B cell (primary cell): ENCODE measurements at regions not wholly inside any gene's neighbourhood (a gene's known extent, or its start where the extent isn't known, plus 50 kb on each side); places are given as distances from the start of the nearest gene placed in this dataset.

Experiments used
- ATAC-seq: fragments of 200-7000 bp; cut with Tn5 transposase; one replicate; pipeline ENCODE4 v1.10.0; 2021; ENCODE audit warnings: low read depth, mild to moderate bottlenecking, moderate number of reproducible peaks, moderate library complexity
- CTCF ChIA-PET: fragments of 350-600 bp; sonication (Branson Sonifier 250); formaldehyde crosslinking; loops from one replicate; lab custom pipeline; 2021; ENCODE audit warnings: antibody characterized with exemption, inconsistent platforms; lab: Charles Lee
- POLR2A ChIA-PET: fragments of 350-600 bp; sonication (Branson Sonifier 250); formaldehyde crosslinking; loops from one replicate; lab custom pipeline; 2021; ENCODE audit warnings: antibody characterized with exemption; lab: Charles Lee
- DNase-seq: peaks from one replicate; pipeline ENCODE4 v3.0.0; 2013
- H2AFZ ChIP-seq: 2 replicates; pipeline ENCODE4 v1.6.1; 2012; ENCODE audit warnings: mild to moderate bottlenecking, low read depth, low read length; ENCODE audit not compliant: insufficient read depth, poor library complexity, severe bottlenecking
- H3K27ac ChIP-seq, 2 donors: 1 replicate in 1 of 2; 2 replicates in 1 of 2; pipeline ENCODE4 v1.5.1; 2012 to 2013; ENCODE audit warnings: low read length in 2 of 2, mild to moderate bottlenecking in 2 of 2, moderate library complexity in 1 of 2
- H3K27me3 ChIP-seq, 4 experiments: fragments of 200-600 bp in 1 of 4; sonication (generic) in 1 of 4; replicated peaks in 1 of 4; 1 replicate in 2 of 4; 2 replicates in 2 of 4; pipeline versions ENCODE4 v1.6.1 to v1.7.0; 2013 to 2016; ENCODE audit warnings: low read length in 3 of 4, mild to moderate bottlenecking in 2 of 4, mixed read lengths in 1 of 4, moderate library complexity in 1 of 4; ENCODE audit not compliant: insufficient read depth in 4 of 4, control insufficient read depth in 3 of 4; ENCODE audit errors: control extremely low read depth in 1 of 4
- H3K36me3 ChIP-seq, 2 experiments: replicated peaks in 1 of 2; 1 replicate in 1 of 2; 2 replicates in 1 of 2; pipeline versions ENCODE4 v1.6.1 to v1.7.1; 2013; ENCODE audit warnings: low read length in 1 of 2; ENCODE audit not compliant: insufficient read depth in 2 of 2, control insufficient read depth in 1 of 2; ENCODE audit errors: control extremely low read depth in 1 of 2, extremely low read depth in 1 of 2
- H3K4me1 ChIP-seq, 2 donors: fragments of 200-600 bp in 1 of 2; sonication (generic) in 1 of 2; 1 replicate in 1 of 2; 2 replicates in 1 of 2; pipeline versions ENCODE4 v1.5.1 to v1.6.1; 2013 to 2017; ENCODE audit warnings: low read length in 2 of 2; ENCODE audit not compliant: control insufficient read depth in 2 of 2, insufficient read depth in 2 of 2
- H3K4me2 ChIP-seq: replicated peaks from 2 replicates; pipeline ENCODE3; 2012; ENCODE audit warnings: mild to moderate bottlenecking, low read depth, low read length; ENCODE audit not compliant: poor library complexity, severe bottlenecking
- H3K4me3 ChIP-seq, 5 experiments: fragments of 200-600 bp in 1 of 5; sonication (generic) in 1 of 5; 1 replicate in 3 of 5; 2 replicates in 2 of 5; pipeline versions ENCODE4 v1.5.1 to v1.7.0; 2011 to 2016; ENCODE audit warnings: low read length in 4 of 5, mild to moderate bottlenecking in 4 of 5, low read depth in 2 of 5, control low read depth in 1 of 5, moderate library complexity in 1 of 5; ENCODE audit not compliant: insufficient read depth in 1 of 5; ENCODE audit errors: control extremely low read depth in 1 of 5, extremely low read depth in 1 of 5
- H3K79me2 ChIP-seq: fragments of 200-600 bp; sonication (generic); one replicate; pipeline ENCODE4 v1.6.0; 2016; ENCODE audit warnings: low read length; ENCODE audit not compliant: control insufficient read depth, insufficient read depth
- H3K9ac ChIP-seq: fragments of 200-600 bp; sonication (generic); 2 replicates; pipeline ENCODE4 v1.6.1; 2017; ENCODE audit warnings: mild to moderate bottlenecking, low read length, moderate library complexity
- H3K9me3 ChIP-seq, 3 donors: one replicate each; pipeline versions ENCODE4 v1.6.1 to v1.7.1; 2013; ENCODE audit warnings: low read length in 2 of 3; ENCODE audit not compliant: control insufficient read depth in 2 of 3, insufficient read depth in 1 of 3; ENCODE audit errors: control extremely low read depth in 1 of 3
- H4K20me1 ChIP-seq: 2 replicates; pipeline ENCODE4 v1.6.0; 2012; ENCODE audit warnings: mild to moderate bottlenecking, low read length; ENCODE audit not compliant: insufficient read depth, control insufficient read depth, poor library complexity, severe bottlenecking
- H3K27ac Mint-ChIP-seq: one replicate; pipeline ENCODE4 v1.8.0; 2021; ENCODE audit warnings: mixed read lengths
- H3K27me3 Mint-ChIP-seq: one replicate; pipeline ENCODE4 v1.8.0; 2021; ENCODE audit warnings: mixed read lengths
- H3K4me1 Mint-ChIP-seq: one replicate; pipeline ENCODE4 v1.8.0; 2021; ENCODE audit warnings: mixed read lengths
- H3K4me3 Mint-ChIP-seq: one replicate; pipeline ENCODE4 v1.8.0; 2021; ENCODE audit warnings: mixed read lengths
- H3K9me3 Mint-ChIP-seq: one replicate; pipeline ENCODE4 v1.8.0; 2022; ENCODE audit warnings: mixed read lengths; ENCODE audit not compliant: insufficient read depth
- EZH2 ChIP-seq: IDR thresholded peaks from 2 replicates; pipeline ENCODE4 v1.6.1; 2012; ENCODE audit warnings: borderline replicate concordance, low read depth, mild to moderate bottlenecking, moderate library complexity, low read length; ENCODE audit not compliant: insufficient read depth, poor library complexity, severe bottlenecking
- WGBS: methylation state at CpG from one replicate; pipeline ENCODE4 v1.1.5; 2013; ENCODE audit warnings: missing lambda C conversion rate; ENCODE audit not compliant: insufficient coverage; 5-methylcytosine and 5-hydroxymethylcytosine counted together
- intact Hi-C: fragments of 100-400 bp; cut with micrococcal nuclease; formaldehyde crosslinking; loops from one replicate; pipeline ENCODE4 v1.10.0; 2022
- TF ChIP-seq, protein P1 (sequence below): fragments of 200-600 bp; IDR thresholded peaks from one replicate; pipeline ENCODE4 v1.8.0; 2022; ENCODE audit warnings: antibody characterized with exemption, mild to moderate bottlenecking

DNA sequence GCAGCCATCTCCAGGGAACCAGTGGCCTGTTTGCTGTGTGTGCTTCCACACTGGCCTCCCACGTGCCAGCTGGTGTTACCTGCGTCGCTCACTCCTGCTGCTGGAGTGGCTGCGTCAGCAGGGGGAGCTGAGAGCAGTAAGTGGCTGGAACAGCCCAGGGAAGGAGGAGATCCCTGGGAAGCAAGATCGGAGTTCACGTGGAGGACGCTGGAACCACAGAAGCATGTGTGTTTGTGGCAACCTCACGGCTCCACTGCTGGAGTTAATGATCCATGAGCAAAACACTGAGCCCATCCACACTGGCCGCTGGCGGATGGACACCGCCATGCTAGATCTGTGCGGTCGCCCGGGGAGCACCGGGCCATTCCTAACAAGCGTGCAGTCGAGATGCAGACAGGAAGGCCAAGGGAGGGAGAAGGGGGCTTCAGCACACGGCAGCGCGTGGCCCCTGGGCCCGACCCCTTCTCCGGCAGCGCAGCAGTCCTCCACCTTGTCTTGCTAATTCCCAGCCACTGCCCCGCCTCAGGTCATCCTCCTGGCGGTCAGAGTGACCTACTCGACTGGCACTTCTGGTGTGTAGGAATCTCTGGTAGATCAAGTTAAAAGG is 68.5 kb upstream of the EEPD1 start:
- intact Hi-C loops, result no loop called here
- no peak overlapping the region for H3K4me3 ChIP-seq
- Mint-ChIP-seq H3K27me3 (peaks cover 12% of the 10 kb centered on the region), H3K27ac (no peak overlapping the region), H3K4me1 (no peaks in the 10 kb centered on the region), H3K4me3 (no peak overlapping the region), H3K9me3 (peaks cover 4% of the 10 kb centered on the region)
- H3K9ac ChIP-seq, result no peak overlapping the region
- no peak for DNase-seq
- no peaks in the 10 kb centered on the region for H3K36me3 ChIP-seq
- CTCF ChIA-PET, result no interaction called here
- H3K27ac ChIP-seq, result no peak overlapping the region
- no peak for ATAC-seq
- H3K4me2 ChIP-seq, result no peak overlapping the region
- no peaks in the 10 kb centered on the region for H4K20me1 ChIP-seq
- 93% methylated on average over 25 of the region's 26 CpGs for WGBS
- no peaks in the 10 kb centered on the region for H3K4me1 ChIP-seq
- POLR2A ChIA-PET, result no interaction called here
- H3K79me2 ChIP-seq, result no peaks in the 10 kb centered on the region
- H3K27me3 ChIP-seq, result no peaks in the 10 kb centered on the region
- H3K9me3 ChIP-seq, result peaks cover 0 to 7% (median 7%) of the 10 kb centered on the region in 3 donors
- TF ChIP-seq, protein P1, sequence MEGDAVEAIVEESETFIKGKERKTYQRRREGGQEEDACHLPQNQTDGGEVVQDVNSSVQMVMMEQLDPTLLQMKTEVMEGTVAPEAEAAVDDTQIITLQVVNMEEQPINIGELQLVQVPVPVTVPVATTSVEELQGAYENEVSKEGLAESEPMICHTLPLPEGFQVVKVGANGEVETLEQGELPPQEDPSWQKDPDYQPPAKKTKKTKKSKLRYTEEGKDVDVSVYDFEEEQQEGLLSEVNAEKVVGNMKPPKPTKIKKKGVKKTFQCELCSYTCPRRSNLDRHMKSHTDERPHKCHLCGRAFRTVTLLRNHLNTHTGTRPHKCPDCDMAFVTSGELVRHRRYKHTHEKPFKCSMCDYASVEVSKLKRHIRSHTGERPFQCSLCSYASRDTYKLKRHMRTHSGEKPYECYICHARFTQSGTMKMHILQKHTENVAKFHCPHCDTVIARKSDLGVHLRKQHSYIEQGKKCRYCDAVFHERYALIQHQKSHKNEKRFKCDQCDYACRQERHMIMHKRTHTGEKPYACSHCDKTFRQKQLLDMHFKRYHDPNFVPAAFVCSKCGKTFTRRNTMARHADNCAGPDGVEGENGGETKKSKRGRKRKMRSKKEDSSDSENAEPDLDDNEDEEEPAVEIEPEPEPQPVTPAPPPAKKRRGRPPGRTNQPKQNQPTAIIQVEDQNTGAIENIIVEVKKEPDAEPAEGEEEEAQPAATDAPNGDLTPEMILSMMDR, result no peak
- TF ChIP-seq EZH2, result no peak
- H2AFZ ChIP-seq, result no peak overlapping the region

DNA sequence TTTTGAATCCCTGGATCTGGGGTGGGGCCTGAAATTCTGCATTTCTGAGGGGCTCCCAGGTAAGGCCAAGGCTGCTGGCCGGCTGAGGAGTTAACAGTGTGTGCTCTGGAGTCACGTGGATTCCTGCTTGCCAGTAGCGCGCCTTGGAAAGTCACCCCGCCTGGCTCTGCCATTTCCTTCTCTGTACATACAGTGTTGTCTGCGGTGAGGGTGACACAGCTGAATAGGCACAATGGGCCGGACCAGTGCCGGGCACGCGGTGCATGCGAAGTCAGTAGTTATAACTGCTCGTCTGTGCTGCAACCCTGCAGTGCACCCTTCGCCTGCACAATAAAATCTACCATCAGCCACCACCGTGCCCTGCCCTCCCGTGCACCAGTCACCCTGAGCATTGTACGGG is 68.0 kb upstream of the EEPD1 start:
- ATAC-seq, result no peak
- no peak overlapping the region for H3K9ac ChIP-seq
- DNase-seq, result no peak
- no peak overlapping the region for H2AFZ ChIP-seq
- H3K4me1 ChIP-seq, result no peaks in the 10 kb centered on the region
- H3K4me3 Mint-ChIP-seq, result no peak overlapping the region
- peaks cover 0 to 8% (median 7%) of the 10 kb centered on the region in 3 donors for H3K9me3 ChIP-seq
- no peak overlapping the region for H3K27ac ChIP-seq
- no peaks in the 10 kb centered on the region for H3K79me2 ChIP-seq
- H3K4me3 ChIP-seq, result no peak overlapping the region
- 89% methylated on average over 16 of the region's 16 CpGs for WGBS
- no peaks in the 10 kb centered on the region for H3K36me3 ChIP-seq
- intact Hi-C loops, result no loop called here
- H3K27me3 ChIP-seq, result no peaks in the 10 kb centered on the region
- H3K4me2 ChIP-seq, result no peak overlapping the region
- no peaks in the 10 kb centered on the region for H3K4me1 Mint-ChIP-seq
- peaks cover 4% of the 10 kb centered on the region for H3K9me3 Mint-ChIP-seq
- peaks cover 12% of the 10 kb centered on the region for H3K27me3 Mint-ChIP-seq
- TF ChIP-seq, protein P1, result no peak
- no peak for TF ChIP-seq EZH2
- CTCF ChIA-PET, result no interaction called here
- POLR2A ChIA-PET, result no interaction called here
- H4K20me1 ChIP-seq, result no peaks in the 10 kb centered on the region
- no peak overlapping the region for H3K27ac Mint-ChIP-seq
